Central memory CD8-positive, alpha-beta T cell (primary cell): ENCODE measurements at regions not wholly inside any gene's neighbourhood (a gene's known extent, or its start where the extent isn't known, plus 50 kb on each side); places are given as distances from the start of the nearest gene placed in this dataset.

ENCODE experiments used
- ATAC-seq: fragments of 150-1000 bp; cut with Tn5 transposase; replicated peaks from 2 replicates; pipeline ENCODE4 v1.10.0; 2022; ENCODE audit warnings: mild to moderate bottlenecking, moderate FRiP score, moderate number of reproducible peaks; ENCODE audit not compliant: poor library complexity, severe bottlenecking; ENCODE audit errors: extremely low read depth
- DNase-seq, 2 donors: peaks; one replicate each; pipeline ENCODE4 v3.0.0; 2021; ENCODE audit warnings: low spot score in 2 of 2
- H3K27ac Mint-ChIP-seq: one replicate; pipeline ENCODE4 v1.8.0; 2022; ENCODE audit warnings: low read depth, mild to moderate bottlenecking, moderate library complexity, mixed read lengths
- H3K27me3 Mint-ChIP-seq: one replicate; pipeline ENCODE4 v1.8.0; 2022; ENCODE audit warnings: mixed read lengths
- H3K36me3 Mint-ChIP-seq: one replicate; pipeline ENCODE4 v1.8.0; 2022; ENCODE audit warnings: mild to moderate bottlenecking, moderate library complexity, mixed read lengths; ENCODE audit not compliant: insufficient read depth
- H3K4me1 Mint-ChIP-seq: one replicate; pipeline ENCODE4 v1.8.0; 2022; ENCODE audit warnings: mixed read lengths
- H3K4me3 Mint-ChIP-seq: one replicate; pipeline ENCODE4 v1.8.0; 2022; ENCODE audit warnings: mild to moderate bottlenecking, moderate library complexity, mixed read lengths
- H3K9me3 Mint-ChIP-seq: one replicate; pipeline ENCODE4 v1.8.0; 2022; ENCODE audit warnings: mixed read lengths

GRCh38 chr20:59459586-59459985, 144.8 kb upstream of the PHACTR3 start:
- Mint-ChIP-seq H3K4me3 (no peak overlapping the region), H3K27ac (no peak overlapping the region), H3K9me3 (no peaks in the 10 kb centered on the region), H3K27me3 (peaks cover 51% of the 10 kb centered on the region), H3K36me3 (no peaks in the 10 kb centered on the region), H3K4me1 (no peaks in the 10 kb centered on the region)
- DNase-seq = no peak
- ATAC-seq = no peak

- H3K27me3 Mint-ChIP-seq = peaks cover 44% of the 10 kb centered on the region
- H3K27ac Mint-ChIP-seq = no peak overlapping the region
These were observed 144.0 kb upstream of the PHACTR3 start for GRCh38 chr20:59460352-59460751.

GRCh38 chr20:59461526-59461925, 142.8 kb upstream of the PHACTR3 start:
- ATAC-seq (no peak), DNase-seq (no peak)
- H3K27me3 Mint-ChIP-seq = peaks cover 32% of the 10 kb centered on the region
- H3K4me1 Mint-ChIP-seq = no peaks in the 10 kb centered on the region
- H3K36me3 Mint-ChIP-seq = no peaks in the 10 kb centered on the region
- H3K27ac Mint-ChIP-seq = no peak overlapping the region
- H3K4me3 Mint-ChIP-seq = no peak overlapping the region
- H3K9me3 Mint-ChIP-seq = no peaks in the 10 kb centered on the region

More at GRCh38 chr20:59460352-59460751, 144.0 kb upstream of the PHACTR3 start:
- DNase-seq (no peak), ATAC-seq (no peak)
- Mint-ChIP-seq H3K4me1 (no peaks in the 10 kb centered on the region), H3K9me3 (no peaks in the 10 kb centered on the region), H3K36me3 (no peaks in the 10 kb centered on the region), H3K4me3 (no peak overlapping the region)

GRCh38 chr20:59462249-59462648, 142.1 kb upstream of the PHACTR3 start:
- Mint-ChIP-seq H3K9me3 (no peaks in the 10 kb centered on the region), H3K27me3 (peaks cover 30% of the 10 kb centered on the region), H3K4me1 (no peaks in the 10 kb centered on the region), H3K4me3 (no peak overlapping the region), H3K27ac (no peak overlapping the region), H3K36me3 (no peaks in the 10 kb centered on the region)
- DNase-seq (no peak), ATAC-seq (no peak)

GRCh38 chr20:59463541-59463940, 140.8 kb upstream of the PHACTR3 start:
- no peak overlapping the region for H3K4me3 Mint-ChIP-seq
- DNase-seq (no peak), ATAC-seq (no peak)
- H3K27me3 Mint-ChIP-seq = peaks cover 24% of the 10 kb centered on the region
- H3K4me1 Mint-ChIP-seq = no peaks in the 10 kb centered on the region
- H3K9me3 Mint-ChIP-seq = no peaks in the 10 kb centered on the region
- H3K27ac Mint-ChIP-seq = no peak overlapping the region
- no peaks in the 10 kb centered on the region for H3K36me3 Mint-ChIP-seq

DNA sequence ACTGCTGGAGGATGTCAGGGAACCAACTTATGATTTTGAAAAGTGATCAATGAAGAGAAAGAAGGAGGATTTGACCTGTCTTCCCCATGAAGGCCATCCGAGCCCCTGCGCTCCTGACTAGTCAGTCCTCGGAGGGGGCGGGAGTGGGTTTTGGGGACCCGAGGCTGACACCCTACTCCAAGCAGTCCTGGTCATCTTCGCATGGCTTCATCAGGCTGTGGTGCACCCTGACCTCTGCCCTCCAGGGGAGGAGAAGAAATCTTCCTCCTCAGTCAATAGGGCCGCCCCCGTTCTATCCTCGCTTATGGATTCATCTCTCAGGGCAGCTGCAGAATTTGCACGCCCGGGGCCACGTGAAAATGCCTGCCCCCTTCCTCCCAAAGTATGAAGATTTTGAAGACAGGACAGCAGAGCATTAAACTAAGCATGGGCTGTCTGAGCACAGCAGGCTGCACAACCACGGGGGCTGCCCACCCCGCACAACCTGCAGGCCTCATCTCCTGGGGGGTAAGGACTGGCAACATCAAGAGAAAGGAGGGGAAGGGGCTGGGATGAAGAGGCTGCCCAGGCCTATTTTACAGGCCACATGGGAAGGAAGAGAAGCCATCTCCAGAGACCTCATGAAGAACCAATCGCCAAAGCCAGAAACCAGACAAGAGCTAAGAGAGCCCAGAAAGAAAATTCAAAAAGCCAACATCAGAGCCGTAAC, 138.1 kb upstream of the PHACTR3 start:
- H3K36me3 Mint-ChIP-seq = no peaks in the 10 kb centered on the region
- DNase-seq (no peak), ATAC-seq (no peak)
- no peak overlapping the region for H3K27ac Mint-ChIP-seq
- H3K4me1 Mint-ChIP-seq = no peaks in the 10 kb centered on the region
- H3K4me3 Mint-ChIP-seq = no peak overlapping the region
- H3K27me3 Mint-ChIP-seq = peaks cover under 1% of the 10 kb centered on the region
- H3K9me3 Mint-ChIP-seq = no peaks in the 10 kb centered on the region

DNA sequence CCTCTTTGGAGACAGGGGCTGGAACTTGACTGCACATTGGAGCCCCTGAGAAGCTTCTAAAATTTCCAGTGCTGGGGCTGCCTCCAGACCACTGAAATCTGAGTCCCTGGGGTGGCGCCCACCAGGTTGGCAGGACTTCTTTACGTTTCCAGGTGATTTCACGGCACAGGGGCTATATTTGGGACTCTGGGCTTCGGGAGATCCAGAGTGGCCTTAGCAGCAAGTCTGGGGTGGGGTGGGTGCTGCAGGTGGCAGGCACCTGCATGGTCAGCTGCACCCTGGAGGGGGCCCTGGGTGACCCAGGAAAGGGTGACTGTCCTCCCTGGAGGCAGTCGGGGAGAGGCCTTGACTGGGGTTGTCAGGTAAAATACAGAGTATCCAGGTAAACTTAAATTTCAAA, 135.5 kb upstream of the PHACTR3 start:
- H3K4me1 Mint-ChIP-seq = no peaks in the 10 kb centered on the region
- no peaks in the 10 kb centered on the region for H3K36me3 Mint-ChIP-seq
- no peak for DNase-seq
- H3K4me3 Mint-ChIP-seq = no peak overlapping the region
- no peaks in the 10 kb centered on the region for H3K9me3 Mint-ChIP-seq
- no peak for ATAC-seq
- H3K27me3 Mint-ChIP-seq = peaks cover 16% of the 10 kb centered on the region
- no peak overlapping the region for H3K27ac Mint-ChIP-seq

- Mint-ChIP-seq H3K27me3 (peaks cover 23% of the 10 kb centered on the region), H3K36me3 (no peaks in the 10 kb centered on the region), H3K4me1 (no peaks in the 10 kb centered on the region), H3K27ac (no peak overlapping the region), H3K4me3 (no peak overlapping the region), H3K9me3 (no peaks in the 10 kb centered on the region)
- DNase-seq (no peak), ATAC-seq (no peak)
These were observed 134.8 kb upstream of the PHACTR3 start for GRCh38 chr20:59469267-59470252.

- Mint-ChIP-seq H3K9me3 (no peaks in the 10 kb centered on the region), H3K4me3 (no peak overlapping the region), H3K27ac (no peak overlapping the region), H3K27me3 (peaks cover 32% of the 10 kb centered on the region), H3K4me1 (no peaks in the 10 kb centered on the region), H3K36me3 (no peaks in the 10 kb centered on the region)
- ATAC-seq (no peak), DNase-seq (no peak)
These were observed 133.8 kb upstream of the PHACTR3 start for GRCh38 chr20:59470521-59470920.

DNA sequence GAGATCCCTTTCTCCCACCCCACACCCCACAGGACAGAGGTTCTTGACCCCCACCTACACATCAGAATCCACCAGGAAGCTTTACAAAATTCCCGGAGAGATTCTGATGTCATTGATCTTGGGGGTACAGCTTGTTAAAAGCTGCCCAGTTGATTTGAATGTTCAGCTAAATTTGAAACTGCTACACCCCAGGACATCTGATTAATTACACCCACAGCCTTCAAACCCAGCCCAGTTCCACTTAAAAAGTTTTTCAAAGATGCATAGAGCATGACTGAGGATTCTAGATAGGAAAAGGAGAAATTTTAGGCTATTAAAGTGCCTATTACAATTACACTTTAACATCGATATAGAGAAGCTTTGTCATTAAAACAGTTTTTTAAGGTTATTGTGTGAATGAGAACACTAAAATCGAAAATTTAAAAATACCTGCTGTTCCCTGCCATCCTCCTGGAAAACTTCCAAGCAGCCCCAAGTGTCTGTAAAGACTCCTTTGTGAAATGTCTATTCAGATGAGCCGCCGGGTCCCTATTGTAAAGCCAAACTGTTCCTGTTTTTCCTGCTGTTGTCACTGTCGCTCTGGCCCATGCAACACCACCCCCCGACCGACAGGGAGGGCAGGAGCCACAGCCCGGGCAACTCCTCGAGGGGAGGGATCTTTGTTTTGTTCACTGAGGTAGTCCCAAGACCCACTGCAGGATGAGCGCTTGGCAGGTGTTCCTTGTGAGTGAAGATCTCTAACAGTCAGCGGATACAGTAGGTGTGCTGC, 132.5 kb upstream of the PHACTR3 start:
- Mint-ChIP-seq H3K27ac (no peak overlapping the region), H3K9me3 (no peaks in the 10 kb centered on the region)
- no peak for ATAC-seq

GRCh38 chr20:59473742-59474141, 130.6 kb upstream of the PHACTR3 start:
- Mint-ChIP-seq H3K4me1 (no peaks in the 10 kb centered on the region), H3K27ac (no peak overlapping the region)

More for the DNA sequence above, 132.5 kb upstream of the PHACTR3 start:
- peaks cover 46% of the 10 kb centered on the region for H3K27me3 Mint-ChIP-seq
- no peak overlapping the region for H3K4me3 Mint-ChIP-seq
- DNase-seq = no peak
- no peaks in the 10 kb centered on the region for H3K36me3 Mint-ChIP-seq
- no peaks in the 10 kb centered on the region for H3K4me1 Mint-ChIP-seq

GRCh38 chr20:59481067-59481466, 123.3 kb upstream of the PHACTR3 start:
- no peak overlapping the region for H3K27ac Mint-ChIP-seq
- no peak for ATAC-seq
- no peak overlapping the region for H3K4me3 Mint-ChIP-seq
- no peak for DNase-seq
- H3K27me3 Mint-ChIP-seq = peaks cover 54% of the 10 kb centered on the region
- H3K4me1 Mint-ChIP-seq = no peaks in the 10 kb centered on the region
- H3K36me3 Mint-ChIP-seq = no peaks in the 10 kb centered on the region
- no peaks in the 10 kb centered on the region for H3K9me3 Mint-ChIP-seq

More at GRCh38 chr20:59473742-59474141, 130.6 kb upstream of the PHACTR3 start:
- H3K4me3 Mint-ChIP-seq = no peak overlapping the region
- H3K36me3 Mint-ChIP-seq = no peaks in the 10 kb centered on the region
- no peaks in the 10 kb centered on the region for H3K9me3 Mint-ChIP-seq
- DNase-seq (no peak), ATAC-seq (no peak)
- H3K27me3 Mint-ChIP-seq = peaks cover 52% of the 10 kb centered on the region
